Right lobe of liver (tissue), 4 donors: ENCODE measurements at regions not wholly inside any gene's neighbourhood (a gene's known extent, or its start where the extent isn't known, plus 50 kb on each side); places are given as distances from the start of the nearest gene placed in this dataset.

Experiments
- CTCF ChIP-seq, 4 donors: fragments of 200-600 bp in 3 of 4; fragments of 450-650 bp in 1 of 4; IDR thresholded peaks; one replicate each; pipeline versions ENCODE4 v1.5.1 to v1.8.0; 2016 to 2022; ENCODE audit warnings: antibody characterized with exemption in 4 of 4, mild to moderate bottlenecking in 2 of 4
- POLR2A ChIP-seq: fragments of 450-650 bp; IDR thresholded peaks from one replicate; pipeline ENCODE4 v1.6.1; 2017; ENCODE audit warnings: antibody characterized with exemption, mild to moderate bottlenecking
- donor health status: DM: no; HTN: no; CAD: no.
- donor health status: DM: no; HTN: no; CAD: no.
- donor health status: DM: no; HTN: yes; CAD: no.

GRCh38 chr1:99098589-99098988, 93.9 kb upstream of the PLPPR5 start:
- TF ChIP-seq CTCF (IDR thresholded peaks at IDR 0.05) (no peak), POLR2A (no peak)
